ENCODE measurements at regions not wholly inside any gene's neighbourhood (a gene's known extent, or its start where the extent isn't known, plus 50 kb on each side); places are given as distances from the start of the nearest gene placed in this dataset.

DNA sequence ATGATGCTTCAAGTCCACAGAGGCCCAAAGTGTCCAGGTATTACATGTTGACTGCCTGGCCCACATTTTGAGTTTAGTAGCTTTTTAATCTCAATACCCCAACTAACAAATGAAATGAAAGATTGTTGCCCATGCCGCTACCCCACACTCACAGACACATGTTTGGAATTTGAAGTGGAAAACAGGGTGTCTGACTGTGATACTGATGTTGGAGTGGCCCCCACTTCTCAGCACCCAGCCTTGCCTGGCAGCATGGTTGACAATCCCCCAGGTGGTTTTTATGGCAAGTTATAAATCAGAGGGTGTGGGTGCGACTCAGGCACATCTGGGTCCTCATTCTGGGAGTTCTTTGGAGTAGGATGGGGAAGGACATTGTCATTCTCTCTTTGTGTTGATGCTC is 314.7 kb upstream of the ZNF32 start (continued):
- TF ChIP-seq, protein P1, sequence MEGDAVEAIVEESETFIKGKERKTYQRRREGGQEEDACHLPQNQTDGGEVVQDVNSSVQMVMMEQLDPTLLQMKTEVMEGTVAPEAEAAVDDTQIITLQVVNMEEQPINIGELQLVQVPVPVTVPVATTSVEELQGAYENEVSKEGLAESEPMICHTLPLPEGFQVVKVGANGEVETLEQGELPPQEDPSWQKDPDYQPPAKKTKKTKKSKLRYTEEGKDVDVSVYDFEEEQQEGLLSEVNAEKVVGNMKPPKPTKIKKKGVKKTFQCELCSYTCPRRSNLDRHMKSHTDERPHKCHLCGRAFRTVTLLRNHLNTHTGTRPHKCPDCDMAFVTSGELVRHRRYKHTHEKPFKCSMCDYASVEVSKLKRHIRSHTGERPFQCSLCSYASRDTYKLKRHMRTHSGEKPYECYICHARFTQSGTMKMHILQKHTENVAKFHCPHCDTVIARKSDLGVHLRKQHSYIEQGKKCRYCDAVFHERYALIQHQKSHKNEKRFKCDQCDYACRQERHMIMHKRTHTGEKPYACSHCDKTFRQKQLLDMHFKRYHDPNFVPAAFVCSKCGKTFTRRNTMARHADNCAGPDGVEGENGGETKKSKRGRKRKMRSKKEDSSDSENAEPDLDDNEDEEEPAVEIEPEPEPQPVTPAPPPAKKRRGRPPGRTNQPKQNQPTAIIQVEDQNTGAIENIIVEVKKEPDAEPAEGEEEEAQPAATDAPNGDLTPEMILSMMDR (IDR thresholded peaks at IDR 0.05 in 2 of 3, conservative IDR thresholded peaks at IDR 0.05 in 1 of 3; ENCODE audit: borderline replicate concordance in 1 of 3, insufficient read depth in 1 of 3, low read depth in 2 of 3, low read length in 2 of 3) = no peak
- TF ChIP-seq EZH2 (IDR thresholded peaks at IDR 0.05) (no peak), ZFX (IDR thresholded peaks at IDR 0.05) (no peak), EZH2phosphoT487 (IDR thresholded peaks at IDR 0.05; ENCODE audit: borderline replicate concordance) (no peak), RAD21 (IDR thresholded peaks at IDR 0.05; ENCODE audit: low read depth) (no peak), YY1 (IDR thresholded peaks at IDR 0.05; ENCODE audit: extremely low read depth, insufficient replicate concordance, low read depth, low read length) (no peak), CEBPB (IDR thresholded peaks at IDR 0.05; ENCODE audit: low read depth) (no peak), EGR1 (IDR thresholded peaks at IDR 0.05; ENCODE audit: low read depth) (no peak)

DNA sequence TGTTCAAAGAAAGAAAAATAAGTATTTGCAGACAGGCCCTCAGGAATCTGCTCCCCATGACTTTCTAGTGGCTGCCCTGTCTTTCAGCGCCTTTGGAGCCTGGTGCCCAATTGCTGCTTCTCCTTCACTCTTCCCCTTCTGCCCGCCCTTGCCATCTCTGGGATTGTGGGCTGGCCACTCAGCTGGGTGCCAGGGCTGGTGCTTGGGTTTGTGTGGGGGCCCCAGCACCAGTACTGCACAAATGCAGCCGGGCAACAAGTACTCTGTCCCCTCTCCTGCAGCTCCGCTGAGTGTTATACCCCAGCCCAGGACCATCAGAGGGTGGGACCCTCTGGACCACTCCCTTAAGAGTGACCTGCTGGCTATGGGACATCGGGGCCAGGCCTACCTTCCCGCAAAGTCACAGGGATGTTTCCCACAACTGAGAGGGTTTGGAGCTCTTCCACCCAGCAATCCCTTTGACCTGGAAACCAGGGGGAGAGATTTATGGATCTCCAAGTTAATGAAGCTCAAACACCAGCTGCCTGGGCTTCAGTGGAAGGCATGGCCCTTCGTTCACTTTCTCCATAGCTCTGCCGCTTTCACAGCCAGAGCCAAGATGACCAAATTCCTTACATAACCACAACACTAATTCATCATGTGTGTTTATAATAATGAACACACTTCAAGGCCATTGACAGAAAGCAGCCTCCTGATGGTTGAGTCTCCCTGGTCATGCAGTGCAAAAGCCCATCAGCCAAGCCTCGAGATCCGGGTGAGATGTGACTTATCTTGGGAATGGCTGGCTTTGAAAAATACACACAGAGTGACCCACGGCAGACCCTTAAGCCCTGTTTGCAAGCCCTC is 313.9 kb upstream of the ZNF32 start:
- Histone ChIP-seq H3K4me1 (ENCODE audit: control insufficient read depth in 1 of 2, insufficient read depth in 2 of 2, low read length in 2 of 2) (no peaks in the 10 kb centered on the region), H3K27ac (ENCODE audit: low read depth, low read length) (no peak overlapping the region), H4K20me1 (ENCODE audit: insufficient read depth) (no peaks in the 10 kb centered on the region), H2AFZ (ENCODE audit: low read depth, low read length, poor library complexity, severe bottlenecking) (no peak overlapping the region), H3K9me3 (ENCODE audit: control insufficient read depth in 1 of 2, insufficient read depth in 1 of 2, low read depth in 1 of 2, low read length in 2 of 2) (no peaks in the 10 kb centered on the region), H3K4me2 (ENCODE audit: low read length) (no peak overlapping the region), H3K79me2 (ENCODE audit: insufficient read depth, low read length) (no peaks in the 10 kb centered on the region), H3K9me2 (ENCODE audit: insufficient read depth) (no peaks in the 10 kb centered on the region), H3K9ac (ENCODE audit: low read length) (no peak overlapping the region), H3K27me3 (ENCODE audit: insufficient read depth, low read length) (peaks cover 25% of the 10 kb centered on the region), H3K36me3 (ENCODE audit: control insufficient read depth in 1 of 2, insufficient read depth in 2 of 2, low read length in 2 of 2) (no peaks in the 10 kb centered on the region), H3K4me3 (replicated peaks in 1 of 2; ENCODE audit: low read depth in 1 of 2, low read length in 2 of 2) (no peak overlapping the region)
- POLR2A ChIA-PET = no interaction called here
- RAD21 ChIA-PET (ENCODE audit: low non-redundant PET in 1 of 2, low total read pairs in 2 of 2, uncharacterized antibody in 2 of 2, unreplicated experiment in 2 of 2) = no interaction called here
- CTCF ChIA-PET = no interaction called here
- no TSS peak for BruUV-seq (replicated peaks)
- DNase-seq (ENCODE audit: low read depth, low spot score) (no peak), ATAC-seq (no peak)
- intact Hi-C loops (cut with micrococcal nuclease) = no loop called here
- TF ChIP-seq EZH2phosphoT487 (IDR thresholded peaks at IDR 0.05; ENCODE audit: borderline replicate concordance) = no peak
- no peak for TF ChIP-seq YY1 (IDR thresholded peaks at IDR 0.05; ENCODE audit: extremely low read depth, insufficient replicate concordance, low read depth, low read length)
- no peak for TF ChIP-seq POLR2AphosphoS5 (IDR thresholded peaks at IDR 0.05; ENCODE audit: low read depth, low read length)
- TF ChIP-seq RAD21 (IDR thresholded peaks at IDR 0.05; ENCODE audit: low read depth) = no peak
- no peak for TF ChIP-seq EZH2 (IDR thresholded peaks at IDR 0.05)
- no peak for TF ChIP-seq CEBPB (IDR thresholded peaks at IDR 0.05; ENCODE audit: low read depth)
- TF ChIP-seq, protein P1 (IDR thresholded peaks at IDR 0.05 in 2 of 3, conservative IDR thresholded peaks at IDR 0.05 in 1 of 3; ENCODE audit: borderline replicate concordance in 1 of 3, insufficient read depth in 1 of 3, low read depth in 2 of 3, low read length in 2 of 3) = no peak
- TF ChIP-seq, protein P2, sequence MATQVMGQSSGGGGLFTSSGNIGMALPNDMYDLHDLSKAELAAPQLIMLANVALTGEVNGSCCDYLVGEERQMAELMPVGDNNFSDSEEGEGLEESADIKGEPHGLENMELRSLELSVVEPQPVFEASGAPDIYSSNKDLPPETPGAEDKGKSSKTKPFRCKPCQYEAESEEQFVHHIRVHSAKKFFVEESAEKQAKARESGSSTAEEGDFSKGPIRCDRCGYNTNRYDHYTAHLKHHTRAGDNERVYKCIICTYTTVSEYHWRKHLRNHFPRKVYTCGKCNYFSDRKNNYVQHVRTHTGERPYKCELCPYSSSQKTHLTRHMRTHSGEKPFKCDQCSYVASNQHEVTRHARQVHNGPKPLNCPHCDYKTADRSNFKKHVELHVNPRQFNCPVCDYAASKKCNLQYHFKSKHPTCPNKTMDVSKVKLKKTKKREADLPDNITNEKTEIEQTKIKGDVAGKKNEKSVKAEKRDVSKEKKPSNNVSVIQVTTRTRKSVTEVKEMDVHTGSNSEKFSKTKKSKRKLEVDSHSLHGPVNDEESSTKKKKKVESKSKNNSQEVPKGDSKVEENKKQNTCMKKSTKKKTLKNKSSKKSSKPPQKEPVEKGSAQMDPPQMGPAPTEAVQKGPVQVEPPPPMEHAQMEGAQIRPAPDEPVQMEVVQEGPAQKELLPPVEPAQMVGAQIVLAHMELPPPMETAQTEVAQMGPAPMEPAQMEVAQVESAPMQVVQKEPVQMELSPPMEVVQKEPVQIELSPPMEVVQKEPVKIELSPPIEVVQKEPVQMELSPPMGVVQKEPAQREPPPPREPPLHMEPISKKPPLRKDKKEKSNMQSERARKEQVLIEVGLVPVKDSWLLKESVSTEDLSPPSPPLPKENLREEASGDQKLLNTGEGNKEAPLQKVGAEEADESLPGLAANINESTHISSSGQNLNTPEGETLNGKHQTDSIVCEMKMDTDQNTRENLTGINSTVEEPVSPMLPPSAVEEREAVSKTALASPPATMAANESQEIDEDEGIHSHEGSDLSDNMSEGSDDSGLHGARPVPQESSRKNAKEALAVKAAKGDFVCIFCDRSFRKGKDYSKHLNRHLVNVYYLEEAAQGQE (IDR thresholded peaks at IDR 0.05; ENCODE audit: low read depth) = no peak
- TF ChIP-seq SP1 (IDR thresholded peaks at IDR 0.05; ENCODE audit: low read depth) = no peak
- no peak for TF ChIP-seq SIN3A (IDR thresholded peaks at IDR 0.05; ENCODE audit: low read depth)
- no peak for TF ChIP-seq ELF1 (IDR thresholded peaks at IDR 0.05; ENCODE audit: borderline replicate concordance, low read depth)
- TF ChIP-seq, protein P3, sequence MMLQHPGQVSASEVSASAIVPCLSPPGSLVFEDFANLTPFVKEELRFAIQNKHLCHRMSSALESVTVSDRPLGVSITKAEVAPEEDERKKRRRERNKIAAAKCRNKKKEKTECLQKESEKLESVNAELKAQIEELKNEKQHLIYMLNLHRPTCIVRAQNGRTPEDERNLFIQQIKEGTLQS (IDR thresholded peaks at IDR 0.05) = no peak
- TF ChIP-seq SRF (IDR thresholded peaks at IDR 0.05; ENCODE audit: low read depth) = no peak

All from HCT116 (cell line).